CD4-positive, alpha-beta T cell treated with Interleukin-12 subunit alpha and Interleukin-12 subunit beta, for 1 hour (primary cell): ENCODE measurements at regions not wholly inside any gene's neighbourhood (a gene's known extent, or its start where the extent isn't known, plus 50 kb on each side); places are given as distances from the start of the nearest gene placed in this dataset.
"Not testable (repeated sequence)": the region's sequence is repeated elsewhere in the genome, so short reads cannot be mapped to it uniquely, and the experiment has no call there.

Source experiments
- DNase-seq: peaks from one replicate; pipeline ENCODE4 v3.0.0-alpha.2; 2020

DNA sequence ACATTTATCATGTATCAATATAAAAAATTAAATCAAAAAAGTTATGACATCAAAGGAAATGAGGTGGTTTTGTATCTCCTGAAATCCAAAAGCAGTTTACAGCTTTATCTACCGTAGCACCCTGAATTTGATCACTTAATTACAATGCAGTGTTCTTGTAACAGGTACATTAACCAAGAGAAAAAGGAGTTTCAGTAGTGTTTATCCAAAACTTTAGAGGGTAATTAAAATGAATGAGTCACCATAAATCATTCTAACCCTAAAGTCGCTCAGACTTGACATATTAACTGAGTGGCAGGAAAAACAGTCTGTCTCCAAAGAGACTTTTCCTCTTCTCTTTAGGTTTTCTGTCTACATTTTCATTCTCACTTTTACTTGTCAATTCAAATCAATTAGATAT, 907.6 kb upstream of the EPHA5 start:
- no peak for DNase-seq

DNA sequence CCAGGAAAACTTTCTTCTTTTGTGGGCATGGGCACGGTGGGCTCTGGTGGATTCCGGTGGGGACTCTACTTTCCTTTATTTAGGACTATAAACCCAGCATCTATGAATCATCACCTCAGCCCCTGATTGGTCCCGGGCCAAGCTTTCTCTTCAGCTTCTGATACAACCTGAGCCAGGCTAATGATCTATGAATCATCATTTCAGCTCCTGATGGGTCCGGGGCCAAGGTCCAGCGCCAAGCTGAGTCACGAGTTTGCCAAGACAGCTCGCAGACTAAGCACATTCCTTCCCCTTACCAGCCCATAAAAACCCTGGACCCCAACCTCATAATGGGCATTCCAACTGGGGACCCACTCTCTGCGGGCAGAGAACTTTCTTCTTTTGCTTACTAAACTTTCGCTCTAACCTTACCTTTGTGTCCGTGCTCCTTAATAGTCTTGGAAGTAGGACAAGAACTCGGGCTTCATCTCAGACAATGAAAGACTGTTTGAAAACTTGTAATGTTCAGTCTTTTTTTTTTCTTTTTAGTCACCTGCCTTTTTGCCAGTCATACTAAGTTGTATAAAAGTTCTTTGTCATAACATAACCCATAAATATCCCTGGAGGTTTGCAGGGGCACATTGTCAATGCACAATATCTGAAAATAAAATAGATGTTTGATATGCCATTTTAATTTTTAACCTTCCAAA, 904.9 kb upstream of the EPHA5 start:
- no peak for DNase-seq

DNA sequence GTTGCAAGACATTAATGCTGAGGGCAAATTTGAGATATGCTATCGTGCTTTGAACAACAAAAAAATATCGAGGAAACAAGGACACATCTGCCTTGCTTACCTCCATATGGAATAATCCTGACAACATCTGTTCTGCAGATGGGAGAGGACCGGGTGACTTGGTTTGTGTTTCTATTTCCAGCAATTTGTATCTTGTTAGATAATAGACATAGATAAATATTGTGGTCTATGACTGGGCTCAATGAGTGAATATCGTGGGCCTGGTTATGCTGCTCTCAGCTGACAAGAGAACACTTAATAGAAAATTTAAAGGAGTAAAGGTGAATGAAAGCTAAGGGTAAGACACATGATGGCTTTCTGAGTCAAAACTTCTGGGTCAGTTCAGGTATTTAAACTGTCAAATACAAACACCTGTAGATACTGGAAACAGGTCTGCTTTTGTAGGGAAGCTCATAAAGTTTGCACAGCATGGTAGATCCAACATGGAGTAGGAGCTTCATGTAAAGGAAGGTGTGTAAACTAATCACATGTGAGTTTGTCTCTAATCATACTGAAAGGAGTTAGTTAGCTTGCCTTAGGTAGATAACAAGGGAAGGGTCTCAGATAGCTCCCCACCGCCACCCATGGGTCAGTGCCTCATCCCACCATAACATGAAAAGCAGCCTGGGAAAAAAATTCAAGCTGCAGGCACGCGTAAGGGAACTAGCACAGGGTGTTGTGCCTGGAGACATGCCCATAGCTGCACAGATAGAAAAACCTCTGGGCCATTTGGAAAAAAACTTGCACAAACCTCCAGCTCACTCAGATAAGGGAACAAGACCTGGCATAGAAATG, 904.1 kb upstream of the EPHA5 start:
- no peak for DNase-seq

DNA sequence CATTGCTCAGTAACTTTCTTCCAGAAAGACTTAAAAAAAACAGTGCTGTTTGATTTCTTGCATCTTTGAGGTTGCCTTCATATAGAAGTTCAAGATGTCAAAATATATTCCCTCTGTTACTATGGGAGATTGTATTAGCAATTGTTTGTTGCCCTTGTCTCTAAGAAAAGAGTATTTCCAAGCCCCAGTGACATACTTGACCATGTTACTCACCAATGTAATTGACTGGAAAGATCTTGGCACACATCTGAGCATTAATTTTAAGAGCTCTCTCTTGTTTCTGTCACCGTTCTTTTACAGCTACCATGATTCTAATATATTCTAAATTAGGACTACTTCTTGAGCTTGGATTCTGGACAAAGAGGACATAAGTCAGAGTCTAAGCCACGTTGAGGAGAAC, 902.7 kb upstream of the EPHA5 start:
- DNase-seq: no peak

DNA sequence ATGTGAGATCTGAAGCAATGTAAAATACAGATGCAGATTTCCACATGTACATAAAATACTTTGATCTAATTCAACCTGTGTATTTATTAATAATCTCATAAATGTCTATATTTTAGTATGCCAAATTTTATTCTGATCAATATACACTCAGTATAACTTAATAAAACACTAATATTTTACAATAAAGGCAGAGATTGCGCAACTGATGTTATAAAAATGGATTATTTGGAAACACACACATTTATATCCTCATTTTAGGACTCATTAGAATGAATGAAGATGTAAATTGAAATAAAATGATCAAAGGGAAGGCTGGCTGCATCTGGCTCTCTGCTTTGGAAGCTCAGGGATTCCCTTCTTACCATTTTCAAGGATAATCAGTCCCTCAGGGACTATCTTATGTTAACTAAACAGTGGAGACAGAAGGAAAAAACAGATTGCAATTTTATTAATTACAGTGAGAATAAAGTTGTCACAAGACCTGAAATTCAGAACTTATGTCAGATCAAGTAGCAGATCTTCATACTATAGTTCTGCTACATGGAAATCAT, 900.9 kb upstream of the EPHA5 start:
- no peak for DNase-seq

DNA sequence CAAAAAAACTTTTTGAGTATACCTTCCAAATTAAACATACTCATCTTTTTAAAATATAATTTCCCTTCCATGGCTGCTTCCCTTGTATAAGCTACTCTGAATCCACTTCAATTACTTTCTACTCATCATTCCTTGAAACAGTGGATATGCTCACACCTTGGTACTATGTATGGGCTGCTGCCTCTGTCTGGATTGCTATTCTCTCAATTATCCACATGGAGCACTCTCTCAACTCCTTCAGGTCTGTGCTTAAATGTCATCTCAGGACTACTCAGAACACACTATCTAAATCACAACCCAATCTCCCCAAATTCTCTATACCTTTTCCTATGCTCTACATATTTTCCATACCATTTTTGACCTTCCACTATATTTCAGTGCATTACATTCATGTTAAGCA, 898.9 kb upstream of the EPHA5 start:
- no peak for DNase-seq

DNA sequence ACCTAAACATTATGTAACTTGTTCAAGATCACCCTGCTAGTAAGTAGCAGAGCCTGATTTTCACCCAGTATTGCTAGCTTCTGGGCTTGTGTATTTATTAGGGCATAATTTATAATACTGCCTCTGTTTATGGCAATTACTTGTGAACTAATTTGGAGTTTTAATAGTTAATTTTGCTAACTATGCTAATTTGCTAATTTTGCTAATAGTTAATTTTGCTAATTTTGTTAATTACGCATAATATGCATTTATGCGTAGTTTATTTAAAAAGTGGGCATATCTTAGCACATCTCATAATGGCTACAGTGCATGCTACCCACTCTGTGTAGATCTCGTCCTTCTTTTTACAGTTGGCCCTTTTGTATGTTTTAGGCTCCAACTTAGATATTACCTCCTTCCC, 898.1 kb upstream of the EPHA5 start:
- DNase-seq: no peak

DNA sequence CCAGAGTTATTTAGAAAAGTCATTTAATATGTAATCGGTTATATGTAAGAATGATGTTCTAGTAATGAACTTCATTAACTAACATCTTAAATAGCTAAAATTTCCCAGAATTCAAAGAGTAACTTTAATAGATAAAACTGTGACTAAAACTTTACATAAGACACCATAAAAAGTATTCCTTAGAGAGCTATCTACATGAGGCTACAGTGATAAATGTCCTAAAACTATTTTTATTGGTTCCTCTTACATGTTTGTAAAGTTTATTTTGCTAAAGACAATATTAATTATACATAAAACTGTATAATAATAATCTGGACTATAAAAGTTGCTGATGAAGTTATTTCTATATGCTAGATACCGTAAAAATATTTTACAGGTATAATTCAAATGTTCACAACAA, 897.7 kb upstream of the EPHA5 start:
- no peak for DNase-seq

DNA sequence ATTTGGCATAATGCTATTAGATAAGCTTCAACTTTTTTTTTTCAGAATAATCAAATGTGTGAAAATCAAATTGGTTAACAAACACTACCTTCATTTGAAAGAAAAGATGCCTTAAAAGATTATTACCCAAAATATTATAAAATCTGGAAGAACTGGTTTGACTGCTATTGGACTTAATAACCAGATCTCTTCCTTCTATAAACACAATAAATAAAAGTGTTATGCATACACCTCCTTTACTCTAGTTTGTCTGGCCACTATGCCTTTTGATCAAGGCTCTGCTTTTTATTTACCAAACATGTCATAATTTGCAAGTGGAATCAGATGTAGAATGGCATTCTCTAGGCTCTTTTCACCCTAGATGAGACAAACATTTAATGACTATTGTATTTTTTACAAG, 897.3 kb upstream of the EPHA5 start:
- no peak for DNase-seq

DNA sequence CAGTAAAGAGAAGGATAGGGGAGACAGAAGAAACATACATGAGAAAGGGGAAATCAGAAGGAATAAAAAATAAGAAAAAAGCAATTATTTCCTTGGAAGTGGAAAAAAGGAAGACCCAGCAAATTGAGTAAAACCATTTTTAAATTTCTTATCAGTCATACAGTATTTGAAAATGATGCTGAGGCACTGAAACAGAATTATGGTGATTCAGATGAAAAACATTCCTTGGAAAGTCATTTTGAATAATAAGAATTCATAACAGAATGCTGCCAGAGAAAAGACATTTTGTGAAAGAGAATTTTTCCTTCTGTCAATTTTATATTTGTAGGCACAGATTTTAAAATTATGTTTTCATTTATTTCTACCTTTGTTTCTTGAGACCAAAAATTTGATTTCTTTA, 895.5 kb upstream of the EPHA5 start:
- no peak for DNase-seq

DNA sequence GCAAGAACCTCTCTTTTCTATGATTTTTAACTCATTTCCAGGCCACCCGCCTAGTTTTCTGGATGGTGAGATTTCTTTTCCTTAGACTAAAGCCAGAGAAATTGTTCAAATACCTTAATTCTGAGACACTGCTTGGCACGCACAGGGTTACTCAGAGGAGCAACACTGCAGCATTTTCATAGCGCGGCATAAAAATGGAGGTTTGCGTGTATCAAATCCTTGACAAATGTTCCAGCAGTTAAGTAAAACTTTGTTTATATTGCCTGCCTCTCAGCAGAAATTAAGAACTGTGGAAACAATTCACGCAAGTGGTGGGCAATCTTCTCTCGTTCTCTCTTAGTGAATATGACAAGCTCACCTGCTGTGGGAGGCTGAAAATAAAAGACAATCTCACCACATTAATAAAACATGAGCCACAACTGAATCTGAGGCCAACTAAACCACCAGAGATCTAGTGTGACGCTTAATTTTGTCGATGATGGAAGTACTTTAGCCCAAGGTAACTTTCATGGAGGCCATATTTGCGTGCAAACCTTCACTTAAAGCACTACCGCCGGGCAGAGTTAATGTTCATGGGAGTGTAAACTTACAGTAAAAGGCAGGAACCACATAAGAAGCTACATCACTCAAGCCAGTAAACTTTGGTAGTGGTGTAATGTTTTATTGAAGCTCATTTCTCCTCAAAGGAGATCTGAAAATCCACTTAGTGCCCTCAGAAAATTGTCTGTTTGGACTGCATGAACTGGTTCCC, 894.8 kb upstream of the EPHA5 start:
- no peak for DNase-seq

DNA sequence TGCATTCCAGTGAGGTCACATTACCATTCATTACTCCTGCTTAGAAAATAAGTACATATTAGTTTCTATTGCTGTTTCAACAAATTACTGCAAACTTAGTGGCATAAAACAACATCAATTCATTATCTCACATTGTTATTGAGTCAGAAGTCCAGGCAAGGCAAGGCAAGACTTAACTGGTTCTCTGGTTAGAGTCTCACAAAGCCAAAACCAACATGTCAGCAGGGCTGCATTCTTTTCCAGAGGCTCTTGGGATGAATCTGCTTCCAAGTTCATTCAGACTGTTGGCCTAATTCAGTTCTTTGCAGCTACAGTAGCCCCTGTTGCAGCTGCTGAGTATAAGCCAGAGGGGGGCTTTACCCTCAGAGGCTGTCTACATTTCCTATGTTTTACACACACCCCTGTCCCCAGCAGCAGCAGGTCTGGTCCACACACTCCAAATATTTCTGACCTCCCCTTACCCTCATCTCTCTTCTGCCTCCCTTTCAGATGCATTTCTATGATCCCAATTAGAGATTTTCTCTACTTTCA, 892.1 kb upstream of the EPHA5 start:
- DNase-seq: no peak

DNA sequence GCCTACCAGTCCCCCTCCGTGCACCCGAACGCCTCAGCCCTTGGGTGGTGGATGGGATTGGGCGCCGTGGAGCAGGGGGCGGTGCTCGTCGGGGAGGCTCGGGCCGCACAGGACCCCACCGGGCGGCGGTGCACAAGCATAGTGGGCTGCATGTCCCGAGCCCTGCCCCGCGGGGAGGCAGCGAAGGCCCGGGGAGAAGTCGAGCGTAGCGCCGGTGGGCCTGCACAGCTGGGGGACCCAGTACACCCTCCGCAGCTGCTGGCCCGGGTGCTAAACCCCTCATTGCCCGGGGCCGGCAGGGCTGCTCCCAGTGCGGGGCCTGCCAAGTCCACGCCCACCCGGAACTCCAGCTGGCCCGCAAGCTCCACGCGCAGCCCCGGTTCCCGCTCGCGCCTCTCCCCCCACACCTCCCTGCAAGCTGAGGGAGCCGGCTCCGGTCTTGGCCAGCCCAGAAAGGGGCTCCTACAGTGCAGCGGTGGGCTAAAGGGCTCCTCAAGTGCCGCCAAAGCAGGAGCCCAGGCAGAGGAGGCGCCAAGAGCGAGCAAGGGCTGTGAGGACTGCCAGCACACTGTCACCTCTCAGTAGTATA, 891.3 kb upstream of the EPHA5 start:
- not testable (repeated sequence) for DNase-seq

DNA sequence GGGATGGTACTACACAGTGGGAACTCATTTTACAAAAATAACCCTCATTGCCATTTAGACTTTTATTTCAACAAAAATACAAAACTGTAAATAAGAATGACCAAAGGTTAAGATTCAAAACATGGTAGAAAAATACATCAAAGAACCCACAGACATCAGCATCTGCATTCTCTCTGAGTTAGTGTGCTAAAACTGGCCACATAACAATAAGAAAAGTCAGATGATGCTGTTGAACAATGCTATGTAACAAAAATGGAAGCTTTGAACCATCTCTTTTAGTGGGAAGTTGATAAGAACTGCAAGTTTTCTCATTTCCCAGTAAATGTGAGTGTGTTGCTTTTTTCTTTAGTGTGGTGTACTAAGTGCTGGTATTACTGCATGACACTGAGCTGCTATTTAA, 888.4 kb upstream of the EPHA5 start:
- DNase-seq: no peak

DNA sequence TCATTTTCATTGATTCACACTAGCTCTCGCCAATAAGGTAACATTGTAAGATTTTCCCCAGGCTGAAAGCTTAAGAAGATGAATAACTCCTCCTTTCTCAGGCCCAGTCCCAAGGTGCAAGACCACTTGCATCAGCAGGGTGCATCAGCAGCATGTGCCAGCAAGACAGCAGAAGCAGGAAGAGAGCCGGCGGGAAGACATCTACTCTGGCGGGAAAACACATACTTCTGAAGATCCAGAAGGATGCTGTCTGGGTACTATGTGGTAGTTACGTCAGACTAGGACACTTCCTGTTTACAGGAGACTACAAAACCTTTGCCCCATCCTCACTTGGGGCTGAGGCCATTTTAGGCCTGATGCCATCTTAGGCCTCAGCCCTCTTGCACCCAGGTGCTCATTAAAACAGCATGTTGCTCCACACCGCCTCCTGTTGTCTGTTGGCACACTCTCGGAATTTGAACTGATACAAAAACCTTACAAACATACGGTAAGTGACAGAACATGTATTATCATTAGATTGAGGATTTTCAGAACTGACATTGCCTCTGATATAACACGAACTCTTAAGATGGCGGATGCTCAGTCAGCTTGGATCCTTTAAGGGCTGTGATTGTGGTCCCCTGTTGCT, 886.5 kb upstream of the EPHA5 start:
- DNase-seq: no peak

DNA sequence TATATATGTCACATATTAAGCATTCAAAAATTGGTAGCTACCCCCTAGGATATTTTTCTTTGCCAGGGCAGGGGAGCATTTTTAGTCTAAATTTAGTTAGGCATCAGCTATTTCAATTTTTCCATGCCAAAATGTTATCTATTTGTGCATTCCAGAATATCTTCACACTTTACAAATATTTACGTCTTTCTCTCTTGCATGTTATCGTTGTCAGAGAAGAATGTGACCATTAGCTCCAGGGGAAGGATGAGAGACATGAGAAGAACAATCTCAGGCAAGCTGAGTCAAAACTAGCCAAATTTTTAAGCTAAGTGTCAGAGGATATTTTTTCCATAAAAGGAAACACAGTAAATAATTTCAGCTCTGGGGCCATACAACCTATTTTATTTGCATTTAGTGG, 885.0 kb upstream of the EPHA5 start:
- no peak for DNase-seq

DNA sequence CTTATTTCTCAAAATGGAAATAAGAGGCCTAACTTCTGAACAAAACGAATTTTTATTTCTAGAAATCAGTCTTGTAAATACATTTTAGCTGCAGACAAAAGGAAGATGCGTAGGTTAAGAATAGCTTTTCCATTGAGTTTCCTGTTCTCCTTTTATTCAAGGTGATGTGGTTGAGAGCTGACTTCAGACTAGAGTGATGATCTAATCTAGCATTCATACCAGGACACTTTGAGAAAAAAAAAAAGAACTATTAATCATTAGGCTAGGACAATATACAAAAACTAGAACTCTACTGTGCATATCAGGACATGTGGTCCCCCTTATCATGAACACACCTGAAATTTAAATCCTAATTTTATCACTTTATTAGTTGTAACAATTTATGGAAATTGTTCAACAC, 884.5 kb upstream of the EPHA5 start:
- DNase-seq: no peak

DNA sequence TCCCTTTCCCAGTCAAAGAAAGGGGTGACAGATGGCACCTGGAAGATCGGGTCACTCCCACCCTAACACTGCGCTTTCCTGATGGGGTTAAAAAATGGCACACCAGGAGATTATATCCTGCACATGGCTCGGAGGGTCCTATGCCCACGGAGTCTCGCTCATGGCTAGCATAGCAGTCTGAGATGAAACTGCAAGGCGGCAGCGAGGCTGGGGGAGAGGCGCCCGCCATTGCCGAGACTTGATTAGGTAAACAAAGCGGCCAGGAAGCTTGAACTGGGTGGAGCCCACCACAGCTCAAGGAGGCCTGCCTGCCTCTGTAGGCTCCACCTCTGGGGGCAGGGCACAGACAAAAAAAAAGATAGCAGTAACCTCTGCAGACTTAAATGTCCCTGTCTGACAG, 875.0 kb upstream of the EPHA5 start:
- DNase-seq: not testable (repeated sequence)

DNA sequence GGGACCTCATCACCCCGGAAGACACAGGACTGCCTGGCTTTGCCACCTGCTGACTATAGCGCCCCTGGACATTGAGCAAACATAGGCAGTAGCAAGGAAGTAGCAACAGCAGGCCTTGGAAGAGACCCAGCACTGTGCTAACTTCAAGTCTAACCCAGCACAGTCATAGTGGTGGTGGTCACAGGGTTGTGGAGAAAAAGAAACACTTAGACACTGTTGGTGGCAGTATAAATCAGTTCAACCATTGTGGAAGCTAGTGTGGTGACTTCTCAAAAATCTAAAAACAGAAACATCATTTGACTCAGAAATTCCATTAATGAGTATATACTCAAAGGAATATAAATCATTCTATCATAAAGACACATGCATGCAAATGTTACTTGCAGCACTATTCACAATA, 874.0 kb upstream of the EPHA5 start:
- no peak for DNase-seq

DNA sequence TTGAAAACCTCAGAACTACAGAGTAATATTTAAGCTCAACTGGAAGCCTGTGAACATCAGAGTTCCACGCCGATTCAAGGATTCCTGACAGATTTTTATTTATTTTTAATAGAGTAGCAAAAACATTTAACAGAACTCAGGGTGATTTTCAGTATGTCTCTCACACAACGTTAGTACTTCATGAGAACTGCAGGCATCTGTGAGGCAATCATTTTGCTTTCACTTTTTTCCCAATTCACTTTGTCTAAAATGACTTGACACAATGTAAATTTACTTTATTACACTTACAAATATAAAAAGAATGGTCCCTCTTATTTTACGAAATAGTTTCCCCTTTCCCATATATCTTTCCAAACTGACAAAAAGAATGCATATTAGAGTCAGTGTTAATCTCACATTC, 869.5 kb upstream of the EPHA5 start:
- DNase-seq: no peak

DNA sequence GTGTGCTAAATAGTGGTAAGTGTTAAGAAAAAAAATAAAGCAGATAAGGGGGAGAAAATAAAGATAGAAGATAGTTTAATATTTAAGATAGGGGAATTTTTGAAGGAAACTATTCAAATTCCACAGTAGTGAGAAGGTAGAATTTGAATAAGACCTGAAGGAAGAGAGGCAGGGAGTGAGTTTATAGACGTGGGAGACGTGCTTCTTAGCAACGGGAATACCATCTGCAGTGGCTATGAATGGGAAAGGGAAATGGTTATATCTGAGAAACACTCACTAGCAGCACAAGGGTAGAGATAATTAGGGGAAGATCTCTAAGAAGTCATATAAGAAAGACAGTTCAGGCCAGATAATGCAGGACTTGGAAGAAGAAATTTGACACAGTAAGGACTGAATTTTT, 854.5 kb upstream of the EPHA5 start:
- no peak for DNase-seq

DNA sequence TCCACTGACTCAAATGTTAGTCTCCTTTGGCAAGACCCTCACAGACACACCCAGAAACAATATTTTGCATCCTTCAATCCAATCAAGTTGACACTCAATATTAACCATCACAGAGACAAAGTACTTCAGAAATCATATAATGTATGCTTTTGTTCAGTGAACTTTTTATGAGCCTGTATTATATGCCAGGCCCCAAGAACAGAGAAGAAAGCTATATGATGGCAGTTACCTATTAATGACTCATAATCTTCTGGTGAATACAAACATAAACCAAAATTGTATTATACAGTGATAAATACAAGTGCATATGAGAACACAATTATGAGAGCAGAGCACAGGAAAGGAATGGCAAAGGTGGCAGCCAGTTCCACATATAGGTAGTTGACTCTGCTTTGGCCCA, 852.0 kb upstream of the EPHA5 start:
- DNase-seq: no peak

DNA sequence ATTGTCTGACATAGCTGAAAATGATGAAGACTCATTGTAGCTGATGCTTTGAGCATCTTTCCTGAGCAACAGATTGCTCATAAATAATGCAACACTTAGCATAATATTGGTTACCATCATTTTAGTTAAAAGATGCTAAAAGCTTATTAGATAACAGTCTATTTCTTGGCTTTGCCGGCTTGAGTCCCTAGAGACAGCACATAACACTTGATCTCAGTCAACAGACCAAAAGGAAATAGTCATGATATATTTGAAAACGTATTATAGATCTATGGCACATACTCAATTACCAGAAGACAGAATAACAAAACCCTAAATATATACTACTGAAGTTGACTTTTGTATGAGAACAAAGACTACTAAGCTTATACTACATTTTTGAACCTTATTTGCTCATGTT, 846.7 kb upstream of the EPHA5 start:
- no peak for DNase-seq
